Neural progenitor cell (in vitro differentiated cells): ENCODE measurements at regions not wholly inside any gene's neighbourhood (a gene's known extent, or its start where the extent isn't known, plus 50 kb on each side); places are given as distances from the start of the nearest gene placed in this dataset.

Source experiments
- EZH2 ChIP-seq: fragments of 200-600 bp; sonication (generic); IDR thresholded peaks from 2 replicates; pipeline ENCODE4 v1.6.1; 2017; ENCODE audit warnings: antibody characterized with exemption, mild to moderate bottlenecking, moderate library complexity
- TF ChIP-seq, protein P1 (sequence below): fragments of 200-600 bp; sonication (generic); IDR thresholded peaks from 2 replicates; pipeline ENCODE4 v1.5.1; 2017; ENCODE audit warnings: antibody characterized with exemption, mild to moderate bottlenecking

DNA sequence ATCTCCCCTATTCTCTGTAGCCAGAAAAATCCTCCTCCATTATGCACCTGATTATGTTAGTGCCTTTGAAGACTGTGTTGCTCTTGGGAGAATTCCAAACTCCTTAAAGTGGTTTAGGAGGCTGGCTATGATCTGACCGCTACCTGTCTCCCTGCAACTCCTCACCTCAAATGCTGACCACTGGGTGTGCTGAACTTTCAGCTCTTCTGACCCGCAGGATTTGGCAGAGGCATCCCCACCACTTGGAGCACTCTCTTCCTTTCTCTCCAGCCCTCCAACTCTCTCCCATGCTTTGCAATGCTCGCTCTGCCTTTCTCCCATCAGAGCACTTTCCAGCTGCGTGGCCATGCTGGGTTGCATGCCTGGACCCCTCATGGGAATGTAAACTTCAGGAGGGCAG is 227.6 kb downstream of the RPS24 start:
- no peak for TF ChIP-seq EZH2
- TF ChIP-seq, protein P1, sequence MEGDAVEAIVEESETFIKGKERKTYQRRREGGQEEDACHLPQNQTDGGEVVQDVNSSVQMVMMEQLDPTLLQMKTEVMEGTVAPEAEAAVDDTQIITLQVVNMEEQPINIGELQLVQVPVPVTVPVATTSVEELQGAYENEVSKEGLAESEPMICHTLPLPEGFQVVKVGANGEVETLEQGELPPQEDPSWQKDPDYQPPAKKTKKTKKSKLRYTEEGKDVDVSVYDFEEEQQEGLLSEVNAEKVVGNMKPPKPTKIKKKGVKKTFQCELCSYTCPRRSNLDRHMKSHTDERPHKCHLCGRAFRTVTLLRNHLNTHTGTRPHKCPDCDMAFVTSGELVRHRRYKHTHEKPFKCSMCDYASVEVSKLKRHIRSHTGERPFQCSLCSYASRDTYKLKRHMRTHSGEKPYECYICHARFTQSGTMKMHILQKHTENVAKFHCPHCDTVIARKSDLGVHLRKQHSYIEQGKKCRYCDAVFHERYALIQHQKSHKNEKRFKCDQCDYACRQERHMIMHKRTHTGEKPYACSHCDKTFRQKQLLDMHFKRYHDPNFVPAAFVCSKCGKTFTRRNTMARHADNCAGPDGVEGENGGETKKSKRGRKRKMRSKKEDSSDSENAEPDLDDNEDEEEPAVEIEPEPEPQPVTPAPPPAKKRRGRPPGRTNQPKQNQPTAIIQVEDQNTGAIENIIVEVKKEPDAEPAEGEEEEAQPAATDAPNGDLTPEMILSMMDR: no peak
